ENCODE measurements at regions not wholly inside any gene's neighbourhood (a gene's known extent, or its start where the extent isn't known, plus 50 kb on each side); places are given as distances from the start of the nearest gene placed in this dataset.
A peak's percentile ranks its signal among the peaks of the same experiment; 100 is the strongest.
"Not testable (repeated sequence)": the region's sequence is repeated elsewhere in the genome, so short reads cannot be mapped to it uniquely, and the experiment has no call there.

GRCh38 chrX:222800-223513, 58.2 kb upstream of the PLCXD1 start:
- not testable (repeated sequence) for ATAC-seq

GRCh38 chrX:223514-223854, 57.7 kb upstream of the PLCXD1 start:
- ATAC-seq, result not testable (repeated sequence)

GRCh38 chrX:226474-227164, 54.6 kb upstream of the PLCXD1 start:
- ATAC-seq, result peak; percentile 38 to 70

GRCh38 chrX:227396-227795, 53.8 kb upstream of the PLCXD1 start:
- not testable (repeated sequence) for ATAC-seq

Data from activated CD4-positive, CD25-positive, alpha-beta regulatory T cell treated with anti-CD3 and anti-CD28 coated beads, Interleukin-2, amount 50 U/mL, for 24 hours (primary cell).